Chondrocyte (in vitro differentiated cells): ENCODE measurements at regions not wholly inside any gene's neighbourhood (a gene's known extent, or its start where the extent isn't known, plus 50 kb on each side); places are given as distances from the start of the nearest gene placed in this dataset.
A peak's percentile ranks its signal among the peaks of the same experiment; 100 is the strongest.
"Not testable (repeated sequence)": the region's sequence is repeated elsewhere in the genome, so short reads cannot be mapped to it uniquely, and the experiment has no call there.

Experiments used
- DNase-seq: peaks from one replicate; pipeline ENCODE4 v3.0.0; 2021; ENCODE audit warnings: mixed read lengths, low spot score
- H3K27ac Mint-ChIP-seq: one replicate; pipeline ENCODE4 v1.8.0; 2021; ENCODE audit warnings: mild to moderate bottlenecking, moderate library complexity, mixed read lengths; ENCODE audit not compliant: unreplicated experiment
- H3K27me3 Mint-ChIP-seq: 2 replicates; pipeline ENCODE4 v1.8.0; 2021; ENCODE audit warnings: low read depth, mixed read lengths
- H3K36me3 Mint-ChIP-seq: 2 replicates; pipeline ENCODE4 v1.8.0; 2021; ENCODE audit warnings: low read depth, mixed read lengths
- H3K4me1 Mint-ChIP-seq: 2 replicates; pipeline ENCODE4 v1.8.0; 2021; ENCODE audit warnings: low read depth, mild to moderate bottlenecking, mixed read lengths
- H3K4me3 Mint-ChIP-seq: one replicate; pipeline ENCODE4 v1.8.0; 2021; ENCODE audit warnings: mild to moderate bottlenecking, moderate library complexity, mixed read lengths; ENCODE audit not compliant: unreplicated experiment
- H3K9me3 Mint-ChIP-seq: 2 replicates; pipeline ENCODE4 v1.8.0; 2021; ENCODE audit warnings: low read depth, mixed read lengths

DNA sequence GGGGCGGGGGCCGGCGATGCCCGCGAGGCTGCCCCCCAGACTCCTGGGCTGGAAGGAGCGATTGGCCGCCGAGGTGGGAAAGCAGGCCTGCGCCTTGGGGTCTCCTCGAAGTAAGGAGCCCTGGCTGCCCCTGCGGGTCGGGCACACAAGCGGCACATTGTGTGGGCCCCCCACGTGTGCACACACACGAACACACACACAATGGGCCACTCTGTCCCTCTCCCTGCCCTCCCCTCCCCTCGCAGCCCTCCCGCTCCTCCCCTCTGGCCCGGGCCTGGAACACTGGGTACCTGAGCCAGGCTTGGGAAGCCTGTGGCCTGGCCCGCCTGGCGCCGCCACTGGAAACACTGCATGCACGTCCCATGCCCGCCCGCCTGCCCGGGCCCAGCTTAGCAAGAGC, 517.1 kb downstream of the TP53TG3F start:
- not testable (repeated sequence) for H3K27me3 Mint-ChIP-seq, DNase-seq, H3K9me3 Mint-ChIP-seq, H3K36me3 Mint-ChIP-seq, H3K4me3 Mint-ChIP-seq, H3K27ac Mint-ChIP-seq, H3K4me1 Mint-ChIP-seq

DNA sequence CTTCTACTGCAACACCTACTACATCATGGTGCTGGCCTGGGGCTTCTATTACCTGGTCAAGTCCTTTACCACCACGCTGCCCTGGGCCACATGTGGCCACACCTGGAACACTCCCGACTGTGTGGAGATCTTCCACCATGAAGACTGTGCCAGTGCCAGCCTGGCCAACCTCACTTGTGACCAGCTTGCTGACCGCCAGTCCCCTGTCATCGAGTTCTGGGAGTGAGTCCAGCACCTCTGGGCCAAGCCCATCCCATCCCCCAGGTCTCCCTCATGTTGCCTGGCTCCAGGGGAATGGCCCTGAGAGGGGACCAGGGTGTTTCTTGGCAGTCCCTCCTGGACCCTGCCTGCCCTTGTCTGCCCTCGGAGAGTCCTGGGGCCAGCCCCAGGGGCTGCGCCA, 519.4 kb downstream of the TP53TG3F start:
- H3K4me1 Mint-ChIP-seq, H3K27me3 Mint-ChIP-seq, H3K4me3 Mint-ChIP-seq, H3K27ac Mint-ChIP-seq, H3K9me3 Mint-ChIP-seq, H3K36me3 Mint-ChIP-seq: not testable (repeated sequence)
- DNase-seq: peak; percentile 10

DNA sequence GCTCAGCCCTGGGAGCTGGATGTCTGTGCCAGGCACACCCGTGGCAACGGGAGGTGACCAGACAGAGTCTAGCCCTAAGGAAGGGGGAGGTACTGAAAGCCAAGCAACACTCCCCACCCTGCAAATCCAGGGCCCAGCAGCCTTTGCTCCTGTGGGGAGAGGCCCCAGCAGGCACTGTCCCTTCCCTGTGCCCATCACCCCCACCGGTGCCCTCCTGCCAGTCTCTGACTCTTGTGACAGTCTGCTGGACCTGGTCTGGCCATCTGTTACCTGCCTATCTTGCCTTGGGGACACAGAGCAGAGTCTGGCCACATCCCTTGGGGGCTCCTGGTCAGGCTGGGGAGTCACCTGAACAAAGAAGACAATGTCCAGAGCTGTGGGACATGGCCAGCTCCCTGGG, 520.2 kb downstream of the TP53TG3F start:
- not testable (repeated sequence) for H3K9me3 Mint-ChIP-seq, H3K27ac Mint-ChIP-seq, H3K4me1 Mint-ChIP-seq, H3K4me3 Mint-ChIP-seq, H3K27me3 Mint-ChIP-seq, DNase-seq, H3K36me3 Mint-ChIP-seq

DNA sequence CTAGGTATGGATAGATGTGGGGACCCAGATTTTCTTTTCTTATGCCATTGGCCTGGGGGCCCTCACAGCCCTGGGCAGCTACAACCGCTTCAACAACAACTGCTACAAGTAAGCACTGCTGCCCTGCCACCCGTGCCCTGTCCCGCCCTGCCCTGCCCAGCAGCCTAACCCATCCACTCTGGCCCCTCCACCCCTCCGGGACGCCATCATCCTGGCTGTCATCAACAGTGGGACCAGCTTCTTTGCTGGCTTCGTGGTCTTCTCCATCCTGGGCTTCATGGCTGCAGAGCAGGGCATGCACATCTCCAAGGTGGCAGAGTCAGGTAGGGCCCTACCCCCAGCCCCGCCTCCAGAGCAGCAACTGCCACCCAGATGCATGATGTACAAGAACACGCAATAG, 521.3 kb downstream of the TP53TG3F start:
- H3K36me3 Mint-ChIP-seq, H3K27me3 Mint-ChIP-seq, H3K4me1 Mint-ChIP-seq, H3K9me3 Mint-ChIP-seq, H3K4me3 Mint-ChIP-seq, H3K27ac Mint-ChIP-seq: not testable (repeated sequence)
- peak; percentile 8 for DNase-seq

DNA sequence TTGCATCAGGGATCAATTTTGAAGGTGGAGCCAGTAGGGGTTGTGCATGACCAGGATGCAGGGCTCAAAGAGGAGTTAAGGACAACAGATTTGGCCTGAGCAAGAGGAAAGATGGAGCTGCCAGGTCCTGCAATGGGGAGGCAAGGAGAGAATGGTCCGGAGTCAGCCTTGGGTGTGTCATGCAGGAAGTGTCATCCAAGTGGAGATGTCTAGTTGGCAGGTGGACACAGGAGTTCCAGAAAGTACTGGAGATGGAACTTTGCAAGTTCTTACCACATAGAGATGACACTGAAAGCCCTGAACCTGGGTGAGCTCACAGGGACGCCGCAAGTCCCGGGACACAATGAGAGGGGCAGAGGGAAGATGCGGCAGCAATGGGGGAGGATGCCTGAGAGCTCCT, 525.0 kb downstream of the TP53TG3F start:
- not testable (repeated sequence) for H3K4me1 Mint-ChIP-seq, DNase-seq, H3K36me3 Mint-ChIP-seq, H3K9me3 Mint-ChIP-seq, H3K27me3 Mint-ChIP-seq, H3K27ac Mint-ChIP-seq, H3K4me3 Mint-ChIP-seq

- not testable (repeated sequence) for H3K27me3 Mint-ChIP-seq, DNase-seq, H3K36me3 Mint-ChIP-seq, H3K4me3 Mint-ChIP-seq, H3K27ac Mint-ChIP-seq, H3K9me3 Mint-ChIP-seq, H3K4me1 Mint-ChIP-seq
Measured at GRCh38 chr16:33986521-33986920, 527.1 kb downstream of the TP53TG3F start.

DNA sequence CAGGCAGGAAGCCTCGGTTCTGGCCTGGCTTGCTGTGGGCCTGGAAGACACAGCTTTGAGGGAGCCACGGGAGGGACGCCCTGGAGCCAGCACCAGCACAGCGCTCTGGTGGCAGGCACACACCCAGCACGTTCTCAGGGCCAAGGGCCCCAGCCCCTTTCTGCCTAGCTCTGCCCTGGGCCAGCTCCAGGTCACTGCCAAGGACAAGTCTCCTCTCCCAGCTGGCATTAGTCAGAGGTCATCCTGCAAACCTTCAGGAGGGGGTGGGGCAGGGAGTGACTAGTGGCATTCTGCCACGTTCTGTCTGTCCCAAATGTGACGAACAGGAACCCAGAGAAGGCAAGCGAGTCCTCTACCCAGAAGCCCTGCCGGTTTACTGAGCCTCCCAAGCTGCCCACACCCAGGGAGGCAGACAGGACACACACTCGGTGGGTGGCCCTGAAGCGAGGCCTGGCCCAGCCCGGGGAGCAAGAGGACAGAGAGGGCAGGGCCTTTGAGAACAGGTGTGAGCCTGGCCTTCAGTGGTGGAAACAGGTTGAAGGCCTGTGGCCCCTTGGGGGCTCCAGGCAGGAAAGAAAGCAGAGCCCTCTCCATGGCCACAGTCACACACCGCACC, 528.0 kb downstream of the TP53TG3F start:
- DNase-seq: peak; percentile 44
- H3K9me3 Mint-ChIP-seq, H3K36me3 Mint-ChIP-seq, H3K4me3 Mint-ChIP-seq, H3K27me3 Mint-ChIP-seq, H3K27ac Mint-ChIP-seq, H3K4me1 Mint-ChIP-seq: not testable (repeated sequence)

GRCh38 chr16:33988012-33988411, 528.6 kb downstream of the TP53TG3F start:
- H3K27me3 Mint-ChIP-seq, H3K4me3 Mint-ChIP-seq, DNase-seq, H3K4me1 Mint-ChIP-seq, H3K27ac Mint-ChIP-seq, H3K36me3 Mint-ChIP-seq, H3K9me3 Mint-ChIP-seq: not testable (repeated sequence)

- not testable (repeated sequence) for H3K27me3 Mint-ChIP-seq, DNase-seq, H3K9me3 Mint-ChIP-seq, H3K4me1 Mint-ChIP-seq, H3K4me3 Mint-ChIP-seq, H3K27ac Mint-ChIP-seq, H3K36me3 Mint-ChIP-seq
Measured at GRCh38 chr16:33990488-33990887, 531.1 kb downstream of the TP53TG3F start.

DNA sequence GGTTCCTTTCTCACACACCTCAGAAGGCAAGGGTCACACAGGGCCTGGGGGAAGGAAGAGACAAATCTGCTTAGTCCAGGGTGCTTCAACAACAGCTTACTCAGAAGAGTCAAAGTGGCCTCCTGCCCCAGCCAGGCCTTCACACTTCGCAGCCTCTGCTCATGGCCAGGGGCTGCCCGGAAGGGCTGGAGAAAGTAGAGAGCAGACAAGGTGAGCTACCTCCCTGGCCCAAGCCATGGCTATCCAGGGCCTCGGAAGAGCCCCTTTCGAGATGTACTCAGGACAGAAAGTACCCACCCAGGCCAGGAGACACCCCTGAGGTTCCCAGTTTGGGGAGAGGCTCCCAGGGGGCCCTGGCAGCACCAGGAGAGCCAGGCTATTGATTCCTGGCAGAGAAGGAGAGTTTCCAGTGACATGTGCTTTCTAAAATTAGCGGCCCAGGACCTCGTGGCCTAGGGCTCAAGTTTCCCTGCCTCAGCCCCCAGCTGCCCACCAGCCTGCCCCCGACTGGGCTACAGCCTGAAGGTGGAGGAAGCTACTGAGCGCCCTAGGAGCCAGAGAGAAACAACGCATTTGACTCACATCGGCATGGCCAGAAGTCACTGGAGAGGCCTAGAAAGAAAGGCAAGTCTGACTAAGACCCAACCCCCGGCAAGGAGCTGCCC, 533.2 kb downstream of the TP53TG3F start:
- H3K36me3 Mint-ChIP-seq, H3K4me1 Mint-ChIP-seq, H3K27ac Mint-ChIP-seq, H3K27me3 Mint-ChIP-seq, H3K4me3 Mint-ChIP-seq, H3K9me3 Mint-ChIP-seq: not testable (repeated sequence)
- peak; percentile 57 for DNase-seq

DNA sequence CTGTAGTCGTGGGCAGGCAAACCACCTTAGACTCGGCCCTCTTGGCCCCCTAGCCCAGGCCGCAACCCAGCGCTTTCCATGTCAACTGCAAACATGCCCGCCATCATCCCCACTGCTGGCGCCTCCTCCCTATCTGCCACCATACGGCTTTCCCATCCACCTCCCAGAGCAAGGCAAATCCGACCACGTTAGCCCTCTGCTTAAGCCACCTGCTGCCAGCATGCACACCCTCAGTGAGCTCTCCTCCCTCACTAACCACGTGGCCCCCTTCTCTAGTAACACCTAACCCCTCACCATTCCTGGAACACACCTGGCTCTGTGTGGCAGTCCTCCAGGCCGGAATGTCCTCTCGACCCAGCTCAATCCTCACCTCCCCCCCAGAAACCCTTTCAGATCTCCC, 534.8 kb downstream of the TP53TG3F start:
- not testable (repeated sequence) for H3K36me3 Mint-ChIP-seq, H3K27ac Mint-ChIP-seq, H3K27me3 Mint-ChIP-seq, H3K4me3 Mint-ChIP-seq, DNase-seq, H3K9me3 Mint-ChIP-seq, H3K4me1 Mint-ChIP-seq

GRCh38 chr16:33995821-33996372, 536.5 kb downstream of the TP53TG3F start:
- not testable (repeated sequence) for DNase-seq, H3K4me3 Mint-ChIP-seq, H3K36me3 Mint-ChIP-seq, H3K27me3 Mint-ChIP-seq, H3K9me3 Mint-ChIP-seq, H3K27ac Mint-ChIP-seq, H3K4me1 Mint-ChIP-seq

GRCh38 chr16:34001184-34001583, 541.8 kb downstream of the TP53TG3F start:
- not testable (repeated sequence) for H3K4me1 Mint-ChIP-seq, DNase-seq, H3K27me3 Mint-ChIP-seq, H3K27ac Mint-ChIP-seq, H3K36me3 Mint-ChIP-seq, H3K9me3 Mint-ChIP-seq, H3K4me3 Mint-ChIP-seq
